A673 (cell line): ENCODE measurements at regions not wholly inside any gene's neighbourhood (a gene's known extent, or its start where the extent isn't known, plus 50 kb on each side); places are given as distances from the start of the nearest gene placed in this dataset.

Experiments
- BruUV-seq: library from RNA; stranded (reverse); fragments of 400-500 nt; replicated peaks from 2 replicates; lab custom pipeline; 2021; lab: Mats Ljungman, UMichigan
- CTCF ChIA-PET: fragments of 300-600 bp; sonication (Branson Sonifier 250); formaldehyde crosslinking; loops from one replicate; lab custom pipeline; 2022; ENCODE audit warnings: antibody characterized with exemption; lab: Charles Lee
- POLR2A ChIA-PET: fragments of 300-600 bp; sonication (Branson Sonifier 250); formaldehyde crosslinking; loops from one replicate; lab custom pipeline; 2022; ENCODE audit warnings: antibody characterized with exemption; ENCODE audit not compliant: low non-redundant PET; lab: Charles Lee
- DNase-seq: peaks from one replicate; pipeline ENCODE4 v3.0.0-alpha.2; 2015; ENCODE audit warnings: low spot score
- H3K27ac ChIP-seq: fragments of 200-600 bp; sonication (generic); 2 replicates; pipeline ENCODE4 v1.5.1; 2016; ENCODE audit warnings: mixed run types, low read depth, mild to moderate bottlenecking, mixed read lengths, antibody characterized with exemption, low read length; ENCODE audit not compliant: poor library complexity, severe bottlenecking
- H3K27me3 ChIP-seq: fragments of 200-600 bp; sonication (generic); replicated peaks from 2 replicates; pipeline ENCODE4 v1.6.1; 2017; ENCODE audit warnings: mixed run types, low read depth, mild to moderate bottlenecking, mixed read lengths, antibody characterized with exemption, low read length; ENCODE audit not compliant: insufficient read depth, poor library complexity
- H3K36me3 ChIP-seq: fragments of 200-600 bp; sonication (generic); 2 replicates; pipeline ENCODE4 v1.6.1; 2016; ENCODE audit warnings: mixed run types, mild to moderate bottlenecking, mixed read lengths, antibody characterized with exemption, low read length; ENCODE audit not compliant: insufficient read depth, poor library complexity, severe bottlenecking
- H3K4me1 ChIP-seq: fragments of 200-600 bp; sonication (generic); 2 replicates; pipeline ENCODE4 v1.6.1; 2017; ENCODE audit warnings: mixed run types, mild to moderate bottlenecking, mixed read lengths, antibody characterized with exemption, low read length; ENCODE audit not compliant: insufficient read depth, poor library complexity, severe bottlenecking
- H3K4me3 ChIP-seq: fragments of 200-600 bp; sonication (generic); 2 replicates; pipeline ENCODE4 v1.5.1; 2016; ENCODE audit warnings: low read depth, mixed run types, mild to moderate bottlenecking, mixed read lengths, low read length; ENCODE audit not compliant: poor library complexity, severe bottlenecking
- H3K9me3 ChIP-seq: fragments of 200-600 bp; sonication (generic); 2 replicates; pipeline ENCODE4 v1.6.1; 2016; ENCODE audit warnings: mixed run types, low read depth, mild to moderate bottlenecking, mixed read lengths, antibody characterized with exemption, low read length; ENCODE audit not compliant: poor library complexity, severe bottlenecking
- EZH2 ChIP-seq: fragments of 200-600 bp; sonication (generic); IDR thresholded peaks from 2 replicates; pipeline ENCODE4 v1.6.1; 2017; ENCODE audit warnings: borderline replicate concordance, low read depth, mild to moderate bottlenecking, mixed read lengths, antibody characterized with exemption, low read length; ENCODE audit not compliant: poor library complexity, severe bottlenecking
- intact Hi-C: fragments of 100-400 bp; cut with micrococcal nuclease; formaldehyde crosslinking; loops from one replicate; pipeline ENCODE4 v1.10.0; 2022; ENCODE audit not compliant: unreplicated experiment
- TF ChIP-seq, protein P1 (sequence below): fragments of 300-800, 200-600 bp; sonication (generic); conservative IDR thresholded peaks from 2 replicates; pipeline ENCODE4 v1.5.1; 2017; ENCODE audit warnings: low read depth, mild to moderate bottlenecking, antibody characterized with exemption, low read length, moderate library complexity, mixed read lengths

DNA sequence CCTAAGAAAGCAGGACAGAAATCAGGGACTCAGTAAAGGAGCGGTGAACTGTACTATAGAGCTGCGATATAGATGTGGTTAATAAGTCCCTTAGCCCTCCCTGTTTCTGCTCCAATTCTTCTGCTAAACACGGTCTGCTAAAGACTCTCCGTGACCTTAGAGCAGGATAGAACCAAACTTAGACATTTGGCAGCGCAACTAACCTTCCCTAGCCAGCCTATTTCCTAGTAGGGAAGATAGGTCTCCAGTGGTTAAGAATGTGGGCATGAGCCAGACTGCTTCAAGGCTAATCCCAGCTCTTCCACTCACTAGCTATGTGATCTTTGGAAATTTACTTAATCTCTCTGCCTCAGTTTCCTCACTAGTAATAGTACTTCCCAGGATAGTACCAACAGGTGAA is 193.6 kb upstream of the IL12A start:
- no peak overlapping the region for H3K4me3 ChIP-seq
- H3K4me1 ChIP-seq: no peaks in the 10 kb centered on the region
- H3K36me3 ChIP-seq: no peaks in the 10 kb centered on the region
- DNase-seq: no peak
- no peak overlapping the region for H3K27ac ChIP-seq
- no peaks in the 10 kb centered on the region for H3K27me3 ChIP-seq
- no TSS peak for BruUV-seq
- ChIA-PET POLR2A (no interaction called here), CTCF (interaction anchor here (0.7 kb wide), 1 partner anchor 9 kb away, joined by 5 read pairs; no protein-coding TSS in a partner anchor)
- TF ChIP-seq EZH2: no peak
- TF ChIP-seq, protein P1, sequence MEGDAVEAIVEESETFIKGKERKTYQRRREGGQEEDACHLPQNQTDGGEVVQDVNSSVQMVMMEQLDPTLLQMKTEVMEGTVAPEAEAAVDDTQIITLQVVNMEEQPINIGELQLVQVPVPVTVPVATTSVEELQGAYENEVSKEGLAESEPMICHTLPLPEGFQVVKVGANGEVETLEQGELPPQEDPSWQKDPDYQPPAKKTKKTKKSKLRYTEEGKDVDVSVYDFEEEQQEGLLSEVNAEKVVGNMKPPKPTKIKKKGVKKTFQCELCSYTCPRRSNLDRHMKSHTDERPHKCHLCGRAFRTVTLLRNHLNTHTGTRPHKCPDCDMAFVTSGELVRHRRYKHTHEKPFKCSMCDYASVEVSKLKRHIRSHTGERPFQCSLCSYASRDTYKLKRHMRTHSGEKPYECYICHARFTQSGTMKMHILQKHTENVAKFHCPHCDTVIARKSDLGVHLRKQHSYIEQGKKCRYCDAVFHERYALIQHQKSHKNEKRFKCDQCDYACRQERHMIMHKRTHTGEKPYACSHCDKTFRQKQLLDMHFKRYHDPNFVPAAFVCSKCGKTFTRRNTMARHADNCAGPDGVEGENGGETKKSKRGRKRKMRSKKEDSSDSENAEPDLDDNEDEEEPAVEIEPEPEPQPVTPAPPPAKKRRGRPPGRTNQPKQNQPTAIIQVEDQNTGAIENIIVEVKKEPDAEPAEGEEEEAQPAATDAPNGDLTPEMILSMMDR: no peak
- intact Hi-C loops: no loop called here
- H3K9me3 ChIP-seq: no peaks in the 10 kb centered on the region

DNA sequence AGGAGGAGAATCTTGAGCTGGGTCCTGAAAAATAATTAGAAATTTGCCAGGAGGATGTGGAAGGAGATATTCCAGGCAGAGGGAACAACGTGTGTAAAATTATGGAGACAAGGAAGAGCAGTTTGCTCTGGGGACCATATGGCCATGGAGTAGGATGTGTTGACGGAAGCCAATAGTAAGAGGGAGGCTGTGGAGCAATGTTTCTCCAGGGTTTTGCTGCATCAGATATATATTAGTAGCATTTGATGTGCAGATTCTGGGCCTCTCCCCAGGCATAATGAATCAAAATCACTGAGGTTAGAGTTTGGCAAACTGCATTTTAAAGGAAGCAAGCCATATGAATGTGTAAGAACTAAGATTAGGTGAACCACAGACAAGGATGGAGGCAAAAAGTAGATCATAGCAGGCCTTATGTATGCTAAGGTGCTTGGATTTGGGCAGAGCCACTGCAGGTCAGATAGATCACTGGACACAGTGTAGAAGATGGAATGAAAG is 192.9 kb upstream of the IL12A start:
- no peaks in the 10 kb centered on the region for H3K36me3 ChIP-seq
- H3K9me3 ChIP-seq: no peaks in the 10 kb centered on the region
- no peak for DNase-seq
- ChIA-PET POLR2A (no interaction called here), CTCF (no interaction called here)
- H3K27ac ChIP-seq: no peak overlapping the region
- no peaks in the 10 kb centered on the region for H3K27me3 ChIP-seq
- no peaks in the 10 kb centered on the region for H3K4me1 ChIP-seq
- H3K4me3 ChIP-seq: no peak overlapping the region
- BruUV-seq: no TSS peak
- intact Hi-C loops: no loop called here
- TF ChIP-seq EZH2: no peak
- TF ChIP-seq, protein P1: no peak

DNA sequence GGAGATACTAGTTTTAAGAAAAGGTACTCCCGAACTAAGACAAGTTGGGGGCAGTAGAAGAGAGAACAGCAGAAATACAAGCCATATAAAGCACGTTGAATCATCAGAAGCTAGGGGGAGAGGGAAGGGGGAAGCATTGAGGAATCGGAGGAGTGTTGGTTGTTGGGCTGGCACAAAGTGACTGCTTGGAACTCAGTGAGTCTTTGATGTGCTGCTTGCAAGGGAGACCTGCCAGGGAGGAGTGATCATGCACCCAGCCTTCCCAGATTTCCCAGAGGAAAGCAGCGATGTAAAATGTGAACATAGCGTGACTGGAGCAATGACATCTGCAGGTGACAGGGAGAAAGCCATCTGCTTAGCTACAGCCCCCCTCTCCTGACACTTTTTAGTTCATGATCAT is 192.4 kb upstream of the IL12A start:
- Histone ChIP-seq H3K27ac (no peak overlapping the region), H3K27me3 (no peaks in the 10 kb centered on the region), H3K4me3 (no peak overlapping the region), H3K36me3 (no peaks in the 10 kb centered on the region), H3K9me3 (no peaks in the 10 kb centered on the region), H3K4me1 (no peaks in the 10 kb centered on the region)
- no peak for TF ChIP-seq EZH2
- TF ChIP-seq, protein P1: no peak
- ChIA-PET CTCF (no interaction called here), POLR2A (no interaction called here)
- no TSS peak for BruUV-seq
- intact Hi-C loops: no loop called here
- no peak for DNase-seq
